ENCODE measurements at regions not wholly inside any gene's neighbourhood (a gene's known extent, or its start where the extent isn't known, plus 50 kb on each side); places are given as distances from the start of the nearest gene placed in this dataset.

- Histone ChIP-seq H3K27me3 (ENCODE audit: control insufficient read depth, insufficient read depth, low read length) (no peaks in the 10 kb centered on the region), H3K27ac (ENCODE audit: low read length) (peak overlapping the region; percentile 5)
- DNase-seq, result no peak
Observed at GRCh38 chr20:36104244-36104643, 50.3 kb upstream of the EPB41L1 start.

More at GRCh38 chr20:36104244-36104643, 50.3 kb upstream of the EPB41L1 start:
- H3K9me3 ChIP-seq (ENCODE audit: control insufficient read depth, low read depth, low read length), result no peaks in the 10 kb centered on the region
- no peak overlapping the region for H3K4me3 ChIP-seq (ENCODE audit: low read length)
- WGBS (ENCODE audit: insufficient coverage, low lambda C conversion rate), result 78% methylated on average over 4 of the region's 7 CpGs
- H3K4me1 ChIP-seq (ENCODE audit: control insufficient read depth, insufficient read depth, low read length), result peaks cover 58% of the 10 kb centered on the region
- no peaks in the 10 kb centered on the region for H3K36me3 ChIP-seq (ENCODE audit: control insufficient read depth, insufficient read depth, low read length)

All from large intestine (tissue), 3 donors.